ENCODE measurements at regions not wholly inside any gene's neighbourhood (a gene's known extent, or its start where the extent isn't known, plus 50 kb on each side); places are given as distances from the start of the nearest gene placed in this dataset.

DNA sequence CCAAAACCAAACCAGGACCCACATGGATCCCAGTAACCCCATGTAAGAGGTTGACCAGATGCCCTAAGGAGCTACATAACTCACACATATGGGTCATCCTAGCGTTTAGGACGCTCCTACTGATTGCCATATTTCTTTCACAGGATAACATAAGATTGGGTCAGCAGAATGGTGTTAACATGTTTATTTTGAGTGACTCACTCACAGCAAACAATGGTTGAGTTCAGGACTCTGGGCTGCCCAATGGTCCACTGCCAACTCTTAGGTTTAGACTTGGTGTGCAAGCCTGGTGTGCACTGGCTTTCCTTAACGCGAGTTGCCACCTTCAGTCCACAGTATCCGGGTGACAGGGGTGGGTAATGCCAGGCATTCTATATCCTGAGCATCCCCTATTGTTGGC is 211.5 kb downstream of the GPAM start:
- TF ChIP-seq POLR2A (IDR thresholded peaks at IDR 0.05; ENCODE audit: low read depth, low read length): no peak
- TF ChIP-seq CTCF (conservative IDR thresholded peaks at IDR 0.05; ENCODE audit: low read depth, low read length): no peak
